IMR-90 (cell line): ENCODE measurements at regions not wholly inside any gene's neighbourhood (a gene's known extent, or its start where the extent isn't known, plus 50 kb on each side); places are given as distances from the start of the nearest gene placed in this dataset.

Source experiments
- ATAC-seq: fragments of 200-7000 bp; cut with Tn5 transposase; 2 replicates; pipeline ENCODE4 v1.9.1; 2020; ENCODE audit warnings: low read depth, mild to moderate bottlenecking, moderate library complexity
- BruUV-seq: library from RNA; stranded (reverse); fragments of 400-500 nt; replicated peaks from 2 replicates; lab custom pipeline; 2021; lab: Mats Ljungman, UMichigan
- CTCF ChIA-PET: fragments of 300-600 bp; formaldehyde crosslinking; extraction: SDS; loops from one replicate; lab custom pipeline; 2021; ENCODE audit warnings: antibody characterized with exemption; lab: Yijun Ruan, JAX
- POLR2A ChIA-PET: fragments of 300-600 bp; sonication (Branson Sonifier 250); formaldehyde crosslinking; loops from one replicate; lab custom pipeline; 2022; ENCODE audit warnings: antibody characterized with exemption; ENCODE audit not compliant: unreplicated experiment; lab: Charles Lee
- DNase-seq: peaks from one replicate; pipeline ENCODE4 v3.0.0; 2013
- H2AFZ ChIP-seq: replicated peaks from 2 replicates; pipeline ENCODE3; 2013; ENCODE audit warnings: low read length, mild to moderate bottlenecking; ENCODE audit not compliant: poor library complexity
- H2AK5ac ChIP-seq: 2 replicates; pipeline ENCODE4 v1.6.1; 2013; ENCODE audit warnings: low read depth, low read length, inconsistent platforms
- H2AK9ac ChIP-seq: replicated peaks from 2 replicates; pipeline ENCODE3; 2013; ENCODE audit warnings: mild to moderate bottlenecking, low read depth, low read length, moderate library complexity; ENCODE audit not compliant: poor library complexity
- H2BK120ac ChIP-seq: 2 replicates; pipeline ENCODE4 v1.6.1; 2013; ENCODE audit warnings: low read depth, low read length, inconsistent platforms
- H2BK15ac ChIP-seq: 3 replicates; pipeline ENCODE4 v1.6.1; 2013; ENCODE audit warnings: low read depth, low read length, inconsistent platforms
- H2BK20ac ChIP-seq: 2 replicates; pipeline ENCODE4 v1.6.1; 2013; ENCODE audit warnings: low read depth, mild to moderate bottlenecking, inconsistent platforms, low read length, moderate library complexity
- H2BK5ac ChIP-seq: 2 replicates; pipeline ENCODE4 v1.6.1; 2013; ENCODE audit warnings: mild to moderate bottlenecking, low read depth, low read length, inconsistent platforms; ENCODE audit not compliant: poor library complexity, severe bottlenecking
- H3K14ac ChIP-seq: replicated peaks from 2 replicates; pipeline ENCODE4 v1.6.1; 2013; ENCODE audit warnings: low read depth, low read length, inconsistent platforms
- H3K18ac ChIP-seq: 2 replicates; pipeline ENCODE4 v1.6.1; 2013; ENCODE audit warnings: low read depth, low read length, control low read depth
- H3K23ac ChIP-seq: 2 replicates; pipeline ENCODE4 v1.6.1; 2013; ENCODE audit warnings: low read depth, low read length, inconsistent platforms
- H3K27ac ChIP-seq: 2 replicates; pipeline ENCODE4 v1.5.1; 2013; ENCODE audit warnings: mild to moderate bottlenecking, control low read depth, low read length; ENCODE audit not compliant: insufficient read depth
- H3K27me3 ChIP-seq: 2 replicates; pipeline ENCODE4 v1.6.1; 2013; ENCODE audit warnings: low read length; ENCODE audit not compliant: control insufficient read depth, insufficient read depth
- H3K36me3 ChIP-seq: 2 replicates; pipeline ENCODE4 v1.6.1; 2013; ENCODE audit warnings: low read length, mixed read lengths; ENCODE audit not compliant: control insufficient read depth, insufficient read depth
- H3K4ac ChIP-seq: 2 replicates; pipeline ENCODE4 v1.6.1; 2013; ENCODE audit warnings: low read depth, low read length, inconsistent platforms
- H3K4me1 ChIP-seq: 2 replicates; pipeline ENCODE4 v1.6.1; 2013; ENCODE audit warnings: low read length, mixed read lengths; ENCODE audit not compliant: control insufficient read depth, insufficient read depth
- H3K4me2 ChIP-seq: 2 replicates; pipeline ENCODE4 v1.6.1; 2013; ENCODE audit warnings: low read depth, mild to moderate bottlenecking, control low read depth, low read length, moderate library complexity
- H3K4me3 ChIP-seq: 2 replicates; pipeline ENCODE4 v1.5.1; 2013; ENCODE audit warnings: low read depth, mild to moderate bottlenecking, control low read depth, low read length, moderate library complexity; ENCODE audit not compliant: insufficient read depth
- H3K56ac ChIP-seq: 2 replicates; pipeline ENCODE4 v1.6.1; 2013; ENCODE audit warnings: low read length, inconsistent platforms; ENCODE audit not compliant: insufficient read depth; ENCODE audit errors: extremely low read depth
- H3K79me1 ChIP-seq, 2 experiments: 2 replicates each; pipeline ENCODE4 v1.6.1; 2013; ENCODE audit warnings: low read length in 2 of 2, inconsistent platforms in 1 of 2, low read depth in 1 of 2
- H3K9ac ChIP-seq: 2 replicates; pipeline ENCODE4 v1.6.1; 2013; ENCODE audit warnings: low read depth, low read length, control low read depth
- H3K9me1 ChIP-seq: 2 replicates; pipeline ENCODE4 v1.6.1; 2013; ENCODE audit warnings: low read length, inconsistent platforms; ENCODE audit not compliant: insufficient read depth
- H3K9me3 ChIP-seq: 2 replicates; pipeline ENCODE4 v1.6.1; 2013; ENCODE audit warnings: low read length; ENCODE audit not compliant: control insufficient read depth, insufficient read depth
- H4K20me1 ChIP-seq: 2 replicates; pipeline ENCODE4 v1.6.1; 2013; ENCODE audit warnings: low read length, inconsistent platforms; ENCODE audit not compliant: insufficient read depth
- H4K5ac ChIP-seq: 2 replicates; pipeline ENCODE4 v1.6.1; 2013; ENCODE audit warnings: mild to moderate bottlenecking, low read depth, low read length, control low read depth
- H4K8ac ChIP-seq, 2 experiments: 2 replicates each; pipeline ENCODE4 v1.6.1; 2013; ENCODE audit warnings: low read depth in 2 of 2, low read length in 2 of 2, control low read depth in 1 of 2, inconsistent platforms in 1 of 2
- H4K91ac ChIP-seq: 2 replicates; pipeline ENCODE4 v1.6.1; 2013; ENCODE audit warnings: low read depth, low read length, inconsistent platforms; ENCODE audit not compliant: insufficient read depth
- CEBPB ChIP-seq: IDR thresholded peaks from 2 replicates; pipeline ENCODE4 v1.6.1; 2012; ENCODE audit warnings: low read depth, low read length, improper control_type of control experiment
- CHD1 ChIP-seq: IDR thresholded peaks from 2 replicates; pipeline ENCODE4 v1.6.1; 2012; ENCODE audit warnings: low read depth, low read length, improper control_type of control experiment
- CTCF ChIP-seq: conservative IDR thresholded peaks from 2 replicates; pipeline ENCODE4 v1.5.1; 2012; ENCODE audit warnings: mild to moderate bottlenecking, low read depth, low read length, improper control_type of control experiment
- ELK1 ChIP-seq: fragments of 150-350 bp; IDR thresholded peaks from 2 replicates; pipeline ENCODE4 v1.6.1; 2016; ENCODE audit warnings: low read depth, mild to moderate bottlenecking, low read length, moderate library complexity, borderline replicate concordance
- FOS ChIP-seq: fragments of 150-350 bp; IDR thresholded peaks from 2 replicates; pipeline ENCODE4 v1.6.1; 2016; ENCODE audit warnings: low read depth, low read length
- MAFK ChIP-seq: IDR thresholded peaks from 2 replicates; pipeline ENCODE4 v1.6.1; 2012; ENCODE audit warnings: low read depth, low read length, improper control_type of control experiment
- MAZ ChIP-seq: IDR thresholded peaks from 2 replicates; pipeline ENCODE4 v1.6.1; 2012; ENCODE audit warnings: low read depth, mild to moderate bottlenecking, low read length, improper control_type of control experiment, moderate library complexity, borderline replicate concordance
- MXI1 ChIP-seq: IDR thresholded peaks from 2 replicates; pipeline ENCODE4 v1.6.1; 2012; ENCODE audit warnings: low read depth, mild to moderate bottlenecking, low read length, moderate library complexity, borderline replicate concordance
- POLR2A ChIP-seq: IDR thresholded peaks from 2 replicates; pipeline ENCODE4 v1.6.1; 2012; ENCODE audit warnings: mild to moderate bottlenecking, low read depth, low read length
- RCOR1 ChIP-seq: IDR thresholded peaks from 2 replicates; pipeline ENCODE4 v1.6.1; 2012; ENCODE audit warnings: mild to moderate bottlenecking, low read length, improper control_type of control experiment; ENCODE audit not compliant: insufficient replicate concordance
- RFX5 ChIP-seq: IDR thresholded peaks from 2 replicates; pipeline ENCODE4 v1.8.0; 2012; ENCODE audit warnings: low read depth, mild to moderate bottlenecking, low read length, moderate library complexity
- SMC3 ChIP-seq: fragments of 150-350 bp; IDR thresholded peaks from 2 replicates; pipeline ENCODE4 v1.6.1; 2016; ENCODE audit warnings: low read depth, mild to moderate bottlenecking, antibody characterized with exemption, low read length, moderate library complexity
- WGBS, 2 experiments: methylation state at CpG; one replicate each; pipeline versions ENCODE4 v1.1.5 to v1.1.7; 2013; ENCODE audit warnings: missing lambda C conversion rate in 2 of 2; ENCODE audit not compliant: insufficient read length in 1 of 2; ENCODE audit errors: extremely low coverage in 2 of 2; 5-methylcytosine and 5-hydroxymethylcytosine counted together
- dilution Hi-C: fragments of 300-500 bp; cut with HindIII; formaldehyde crosslinking; loops from one replicate; pipeline ENCODE4 v1.14.3; 2018; ENCODE audit warnings: low sequenced_read_pairs; ENCODE audit not compliant: unreplicated experiment
- in situ Hi-C: fragments of 300-500 bp; cut with MboI; formaldehyde crosslinking; loops from 3 replicates; pipeline ENCODE4 v1.14.3; 2019; ENCODE audit warnings: low sequenced_read_pairs, inconsistent platforms, mixed read lengths
- intact Hi-C: fragments of 100-400 bp; cut with micrococcal nuclease; formaldehyde crosslinking; loops from 2 replicates; pipeline ENCODE4 v1.10.0; 2022

GRCh38 chr12:16454481-16454880 lies 107.0 kb downstream of the MGST1 start:
- Histone ChIP-seq H3K27me3 (no peaks in the 10 kb centered on the region), H3K4me3 (no peak overlapping the region), H3K79me1 (no peaks in the 10 kb centered on the region), H4K91ac (no peak overlapping the region), H3K14ac (no peak overlapping the region), H2BK5ac (no peak overlapping the region), H3K23ac (no peak overlapping the region), H2AFZ (no peak overlapping the region), H4K20me1 (no peaks in the 10 kb centered on the region), H3K18ac (no peak overlapping the region), H3K36me3 (no peaks in the 10 kb centered on the region), H4K8ac (no peak overlapping the region), H2AK9ac (no peak overlapping the region), H3K4ac (no peak overlapping the region), H3K4me2 (no peak overlapping the region), H3K4me1 (no peaks in the 10 kb centered on the region), H3K27ac (no peak overlapping the region), H2BK120ac (no peak overlapping the region), H2AK5ac (no peak overlapping the region), H3K56ac (no peak overlapping the region), H3K9me1 (no peaks in the 10 kb centered on the region), H3K9me3 (no peaks in the 10 kb centered on the region), H2BK15ac (no peak overlapping the region), H3K9ac (no peak overlapping the region), H2BK20ac (no peak overlapping the region), H4K5ac (no peak overlapping the region)
- ChIA-PET POLR2A (no interaction called here), CTCF (no interaction called here)
- BruUV-seq = no TSS peak
- intact Hi-C loops (loop anchor here (10.0 kb wide), 1 partner anchor 1470 kb away; no protein-coding TSS in a partner anchor), in situ Hi-C loops (no loop called here), dilution Hi-C loops (no loop called here)
- TF ChIP-seq MAZ (no peak), CHD1 (no peak), ELK1 (no peak), FOS (no peak), CTCF (no peak), SMC3 (no peak), MXI1 (no peak), POLR2A (no peak), MAFK (no peak), RCOR1 (no peak), CEBPB (no peak), RFX5 (no peak)
- no CpG with 5 or more reads among the region's 2 CpGs for WGBS, 2 experiments
- ATAC-seq = no peak
- peak; percentile 51 for DNase-seq
